ENCODE measurements at regions not wholly inside any gene's neighbourhood (a gene's known extent, or its start where the extent isn't known, plus 50 kb on each side); places are given as distances from the start of the nearest gene placed in this dataset.

- TF ChIP-seq CTCF (IDR thresholded peaks at IDR 0.05; ENCODE audit: unreplicated experiment) = no peak
- Mint-ChIP-seq H3K27ac (ENCODE audit: unreplicated experiment) (no peak overlapping the region), H3K9me3 (ENCODE audit: low read depth, unreplicated experiment) (peaks cover 13% of the 10 kb centered on the region), H3K36me3 (ENCODE audit: insufficient read depth, unreplicated experiment) (no peaks in the 10 kb centered on the region), H3K4me1 (ENCODE audit: low read depth, unreplicated experiment) (no peaks in the 10 kb centered on the region), H3K27me3 (ENCODE audit: unreplicated experiment) (no peaks in the 10 kb centered on the region), H3K4me3 (ENCODE audit: low read depth, unreplicated experiment) (no peak overlapping the region)
- no TSS peak for BruUV-seq (replicated peaks)
- intact Hi-C loops (cut with micrococcal nuclease; ENCODE audit: unreplicated experiment) = no loop called here
- no peak for DNase-seq
- CTCF ChIA-PET = no interaction called here
Measured at GRCh38 chr17:12431188-12431587, 234.5 kb upstream of the MYOCD start.

GRCh38 chr17:12438212-12438611 is 227.5 kb upstream of the MYOCD start:
- H3K27me3 Mint-ChIP-seq (ENCODE audit: unreplicated experiment) = no peaks in the 10 kb centered on the region
- intact Hi-C loops (cut with micrococcal nuclease; ENCODE audit: unreplicated experiment) = no loop called here
- no peak for TF ChIP-seq CTCF (IDR thresholded peaks at IDR 0.05; ENCODE audit: unreplicated experiment)
- peaks cover 17% of the 10 kb centered on the region for H3K9me3 Mint-ChIP-seq (ENCODE audit: low read depth, unreplicated experiment)
- H3K4me3 Mint-ChIP-seq (ENCODE audit: low read depth, unreplicated experiment) = no peak overlapping the region
- no TSS peak for BruUV-seq (replicated peaks)
- H3K4me1 Mint-ChIP-seq (ENCODE audit: low read depth, unreplicated experiment) = no peaks in the 10 kb centered on the region
- no peak overlapping the region for H3K27ac Mint-ChIP-seq (ENCODE audit: unreplicated experiment)
- CTCF ChIA-PET = no interaction called here
- no peak for DNase-seq
- H3K36me3 Mint-ChIP-seq (ENCODE audit: insufficient read depth, unreplicated experiment) = no peaks in the 10 kb centered on the region

GRCh38 chr17:12438813-12439586 is 226.7 kb upstream of the MYOCD start:
- Mint-ChIP-seq H3K4me3 (ENCODE audit: low read depth, unreplicated experiment) (no peak overlapping the region), H3K36me3 (ENCODE audit: insufficient read depth, unreplicated experiment) (no peaks in the 10 kb centered on the region), H3K9me3 (ENCODE audit: low read depth, unreplicated experiment) (peaks cover 15% of the 10 kb centered on the region), H3K4me1 (ENCODE audit: low read depth, unreplicated experiment) (no peaks in the 10 kb centered on the region), H3K27me3 (ENCODE audit: unreplicated experiment) (no peaks in the 10 kb centered on the region), H3K27ac (ENCODE audit: unreplicated experiment) (no peak overlapping the region)
- no TSS peak for BruUV-seq (replicated peaks)
- TF ChIP-seq CTCF (IDR thresholded peaks at IDR 0.05; ENCODE audit: unreplicated experiment) = no peak
- intact Hi-C loops (cut with micrococcal nuclease; ENCODE audit: unreplicated experiment) = no loop called here
- CTCF ChIA-PET = no interaction called here
- DNase-seq = no peak

GRCh38 chr17:12445331-12445730 is 220.4 kb upstream of the MYOCD start:
- no TSS peak for BruUV-seq (replicated peaks)
- CTCF ChIA-PET = no interaction called here
- no peak overlapping the region for H3K4me3 Mint-ChIP-seq (ENCODE audit: low read depth, unreplicated experiment)
- peaks cover 5% of the 10 kb centered on the region for H3K9me3 Mint-ChIP-seq (ENCODE audit: low read depth, unreplicated experiment)
- intact Hi-C loops (cut with micrococcal nuclease; ENCODE audit: unreplicated experiment) = no loop called here
- H3K4me1 Mint-ChIP-seq (ENCODE audit: low read depth, unreplicated experiment) = no peaks in the 10 kb centered on the region
- no peaks in the 10 kb centered on the region for H3K27me3 Mint-ChIP-seq (ENCODE audit: unreplicated experiment)
- no peaks in the 10 kb centered on the region for H3K36me3 Mint-ChIP-seq (ENCODE audit: insufficient read depth, unreplicated experiment)
- no peak for DNase-seq
- TF ChIP-seq CTCF (IDR thresholded peaks at IDR 0.05; ENCODE audit: unreplicated experiment) = no peak
- no peak overlapping the region for H3K27ac Mint-ChIP-seq (ENCODE audit: unreplicated experiment)
